HG03064 (cell line): ENCODE measurements at regions not wholly inside any gene's neighbourhood (a gene's known extent, or its start where the extent isn't known, plus 50 kb on each side); places are given as distances from the start of the nearest gene placed in this dataset.

Experiments
- ATAC-seq: cut with Tn5 transposase; IDR thresholded peaks from one replicate; pipeline ENCODE4 v1.9.1; 2021; ENCODE audit warnings: low read depth; ENCODE audit not compliant: unreplicated experiment

DNA sequence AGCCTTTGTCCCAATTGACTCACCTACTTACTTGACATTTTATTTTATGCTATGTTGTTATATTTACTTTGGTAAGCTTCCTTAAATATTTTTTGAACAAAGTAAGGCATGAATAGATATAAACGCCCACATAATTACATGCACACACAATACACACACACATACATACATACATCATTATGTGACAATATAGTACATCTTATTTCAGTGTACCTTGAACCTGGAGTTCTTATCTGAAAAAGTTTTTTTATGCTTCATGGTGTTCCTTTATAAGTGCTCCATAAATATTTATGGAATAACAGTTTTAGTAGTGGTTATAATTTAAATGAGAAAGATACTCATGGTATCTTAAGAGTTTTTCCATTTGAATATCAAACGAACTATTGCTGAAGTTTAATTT lies 102.8 kb upstream of the MTPN start:
- no peak for ATAC-seq

DNA sequence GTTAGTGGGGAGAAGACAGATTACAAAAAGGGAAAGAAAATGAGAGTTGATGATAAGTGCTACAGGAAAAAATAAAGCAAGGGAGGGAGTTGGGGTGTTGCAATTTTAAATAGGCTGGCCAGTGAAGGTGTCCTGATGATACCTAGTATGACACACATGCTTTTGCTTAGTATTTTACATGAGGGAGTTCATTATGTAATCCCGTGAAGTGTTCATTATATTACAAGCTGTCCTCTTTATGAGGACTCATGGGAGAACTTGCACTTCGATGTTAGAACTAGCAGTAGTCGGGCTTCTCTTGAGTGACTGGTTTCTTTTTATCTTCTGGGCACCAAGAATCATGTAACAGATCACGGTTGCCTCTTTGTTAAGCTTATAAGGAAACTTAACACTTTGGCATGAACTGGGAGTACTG lies 102.3 kb upstream of the MTPN start:
- ATAC-seq, result no peak

DNA sequence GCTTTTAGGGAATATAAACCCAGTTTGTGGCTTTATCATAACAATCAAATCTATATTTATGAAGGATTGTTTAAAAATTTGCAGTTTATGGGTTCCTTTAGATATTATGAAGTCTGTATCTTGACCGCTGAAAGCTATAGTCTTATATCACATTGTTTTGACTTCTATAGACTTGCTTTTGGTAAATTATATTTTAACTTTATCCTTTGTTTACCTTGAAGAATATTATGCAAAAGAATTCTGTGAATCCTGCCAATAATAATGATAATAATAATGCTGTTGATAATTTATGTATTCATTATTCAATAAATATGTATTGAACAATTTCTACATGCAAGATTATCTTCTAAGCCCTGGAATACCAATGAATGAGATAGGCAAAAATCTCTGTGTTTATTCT lies 101.9 kb upstream of the MTPN start:
- no peak for ATAC-seq

DNA sequence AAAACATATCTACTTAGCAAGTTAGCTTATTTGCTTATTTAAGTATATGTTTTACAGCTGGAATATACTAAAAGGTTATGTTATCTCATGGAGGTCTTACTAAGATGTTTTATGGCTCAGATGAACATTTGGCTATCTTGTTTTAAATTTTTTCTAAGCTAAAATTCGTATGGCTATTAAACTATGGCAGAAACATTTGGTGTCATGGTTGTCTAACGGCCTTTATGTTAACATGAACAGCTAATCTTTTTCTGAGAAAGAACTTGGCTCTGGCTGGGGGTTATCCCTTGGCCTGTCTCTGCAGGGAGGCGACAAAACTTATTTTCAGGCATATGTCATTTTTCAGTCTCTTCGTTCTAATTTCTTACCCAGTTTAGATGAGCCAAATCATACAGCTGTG lies 101.5 kb upstream of the MTPN start:
- ATAC-seq, result no peak

DNA sequence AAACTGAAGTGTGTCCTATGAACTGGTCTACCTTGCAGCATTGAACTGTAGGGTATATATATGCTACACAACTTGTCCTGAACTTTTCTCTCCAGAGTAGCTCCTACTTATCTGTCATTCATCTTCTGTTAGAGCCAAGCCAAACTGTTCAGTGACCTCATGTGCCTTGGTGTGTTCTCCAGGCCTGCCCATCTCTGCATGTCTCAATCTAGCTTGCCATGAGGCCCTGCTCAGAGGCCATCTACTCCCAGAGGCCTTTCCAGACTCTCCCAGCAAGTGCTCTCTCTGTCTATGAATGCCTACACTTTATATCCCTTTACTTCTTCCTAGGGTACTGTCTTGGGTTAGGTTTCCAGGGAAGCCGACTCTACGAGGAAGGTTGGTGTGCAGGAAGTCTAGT lies 99.8 kb upstream of the MTPN start:
- ATAC-seq, result no peak

DNA sequence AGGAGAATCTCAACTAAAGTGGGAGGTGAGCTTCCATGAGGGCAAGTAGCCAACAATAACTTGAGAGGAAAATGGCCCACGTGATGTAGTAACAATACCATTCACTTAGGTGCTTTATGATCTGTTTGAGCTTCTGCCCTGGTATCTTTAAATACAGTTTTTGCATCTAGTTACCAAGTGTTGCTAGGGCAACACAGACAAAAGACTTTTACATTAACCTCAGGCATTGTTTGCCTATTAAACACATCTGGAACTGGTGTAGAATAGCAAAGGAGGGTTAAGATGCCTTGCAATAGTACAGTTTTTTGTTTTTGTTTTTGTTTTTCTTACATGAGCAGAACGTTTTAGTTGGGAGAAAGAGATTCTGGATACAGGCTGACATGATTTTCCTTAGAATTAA lies 97.7 kb upstream of the MTPN start:
- no peak for ATAC-seq

DNA sequence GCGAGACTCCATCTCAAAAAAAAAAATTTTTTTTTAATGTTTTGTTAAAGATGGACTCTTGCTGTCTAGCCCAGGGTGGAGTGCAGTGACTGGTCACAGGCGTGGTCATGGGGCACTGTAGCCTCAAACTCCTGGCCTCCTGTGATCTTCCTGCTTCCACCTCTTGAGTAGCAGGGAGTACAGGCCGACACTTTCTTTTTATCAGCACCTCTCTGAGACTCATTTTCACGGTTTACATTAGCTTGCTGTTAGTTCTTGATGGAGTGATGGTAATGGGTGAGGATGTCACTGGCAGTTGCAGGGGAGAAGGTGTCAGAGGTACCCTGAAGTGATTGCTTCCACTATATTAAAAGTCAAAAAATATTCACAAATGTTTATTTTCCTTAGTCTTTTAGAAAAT lies 95.3 kb upstream of the MTPN start:
- ATAC-seq, result no peak

DNA sequence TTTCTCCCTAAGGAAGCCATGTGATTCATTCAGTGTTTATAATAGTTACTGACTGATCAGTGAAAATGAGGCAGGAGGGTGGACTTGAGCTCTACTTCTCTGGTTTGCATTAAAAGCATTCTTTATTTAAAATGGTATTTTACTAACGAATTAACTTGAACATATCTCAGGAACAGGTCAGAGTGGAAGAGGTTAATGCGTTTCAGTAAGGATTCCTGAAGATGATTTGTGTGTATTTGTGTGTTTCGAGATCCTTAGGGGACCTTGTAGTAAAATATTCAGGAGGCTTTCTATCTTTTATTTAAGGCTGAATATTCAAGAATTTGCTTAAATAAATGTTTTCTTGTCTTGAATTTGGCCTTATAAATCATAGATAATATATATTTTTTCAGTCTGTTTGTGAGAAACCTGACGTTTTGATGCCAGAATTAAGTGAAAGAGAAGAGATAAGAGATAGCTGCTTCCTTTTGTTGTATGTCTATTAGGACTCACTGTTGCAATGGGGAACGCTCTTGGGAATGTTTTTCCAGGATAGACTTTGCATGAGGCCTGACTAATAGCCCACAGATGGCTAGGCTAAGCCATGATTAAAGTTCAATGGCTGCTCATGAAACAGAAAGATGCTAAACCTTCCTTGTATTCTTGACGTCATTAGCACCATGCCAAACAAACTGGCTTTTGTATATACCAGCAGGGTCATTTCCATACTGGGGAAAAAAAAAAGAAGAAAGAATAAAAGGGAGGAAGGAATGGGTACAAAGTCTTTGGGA lies 93.8 kb upstream of the MTPN start:
- no peak for ATAC-seq

DNA sequence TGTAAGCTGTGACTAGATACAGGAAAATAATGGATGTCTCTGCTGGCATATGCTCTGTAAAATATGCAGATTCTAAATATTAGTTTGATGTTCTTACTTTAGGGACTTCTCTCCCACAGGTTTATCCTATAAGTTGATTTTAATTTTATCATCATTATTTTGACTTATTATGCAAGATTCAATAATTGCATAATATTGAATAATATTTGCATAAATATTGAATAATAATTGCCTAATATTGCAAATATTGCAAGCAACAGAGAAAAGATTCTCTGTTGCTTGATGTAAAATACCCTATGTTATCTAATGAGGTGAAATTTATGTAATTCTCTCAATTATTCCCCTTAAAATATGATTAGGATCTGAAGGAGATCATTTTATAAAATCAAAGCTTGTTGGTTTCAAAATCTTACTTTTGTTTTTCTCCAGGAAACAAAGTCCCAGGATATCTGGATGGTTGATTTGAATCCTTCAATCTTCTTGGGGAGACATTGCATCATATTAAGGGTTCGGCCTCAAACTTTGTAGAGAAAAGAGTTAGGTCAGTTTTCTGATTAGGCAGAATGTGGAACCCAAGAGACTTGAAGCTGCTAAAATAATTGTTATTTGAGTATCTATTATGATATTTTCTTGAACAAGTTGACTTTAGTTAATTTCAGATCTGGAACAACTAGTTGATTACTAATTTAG lies 92.8 kb upstream of the MTPN start:
- no peak for ATAC-seq

DNA sequence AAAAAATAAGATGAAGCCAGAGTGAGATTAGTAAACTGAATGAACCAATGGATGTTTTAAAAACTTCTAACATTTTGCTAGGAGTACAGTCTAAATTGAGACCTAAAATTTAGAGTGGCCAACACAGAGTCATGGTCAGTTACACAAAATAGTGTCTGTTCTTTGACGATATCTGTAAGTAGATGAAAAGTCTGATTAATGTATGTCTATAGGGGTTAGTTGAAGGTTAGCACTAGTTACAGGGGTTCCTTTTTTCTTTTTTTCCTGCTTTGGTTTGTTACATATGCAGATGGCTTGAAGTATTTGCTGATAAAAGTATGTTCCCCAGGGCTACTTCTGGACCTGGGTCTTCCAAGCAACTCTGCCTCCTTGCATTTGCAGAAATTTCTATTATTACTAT lies 90.1 kb upstream of the MTPN start:
- ATAC-seq, result no peak

DNA sequence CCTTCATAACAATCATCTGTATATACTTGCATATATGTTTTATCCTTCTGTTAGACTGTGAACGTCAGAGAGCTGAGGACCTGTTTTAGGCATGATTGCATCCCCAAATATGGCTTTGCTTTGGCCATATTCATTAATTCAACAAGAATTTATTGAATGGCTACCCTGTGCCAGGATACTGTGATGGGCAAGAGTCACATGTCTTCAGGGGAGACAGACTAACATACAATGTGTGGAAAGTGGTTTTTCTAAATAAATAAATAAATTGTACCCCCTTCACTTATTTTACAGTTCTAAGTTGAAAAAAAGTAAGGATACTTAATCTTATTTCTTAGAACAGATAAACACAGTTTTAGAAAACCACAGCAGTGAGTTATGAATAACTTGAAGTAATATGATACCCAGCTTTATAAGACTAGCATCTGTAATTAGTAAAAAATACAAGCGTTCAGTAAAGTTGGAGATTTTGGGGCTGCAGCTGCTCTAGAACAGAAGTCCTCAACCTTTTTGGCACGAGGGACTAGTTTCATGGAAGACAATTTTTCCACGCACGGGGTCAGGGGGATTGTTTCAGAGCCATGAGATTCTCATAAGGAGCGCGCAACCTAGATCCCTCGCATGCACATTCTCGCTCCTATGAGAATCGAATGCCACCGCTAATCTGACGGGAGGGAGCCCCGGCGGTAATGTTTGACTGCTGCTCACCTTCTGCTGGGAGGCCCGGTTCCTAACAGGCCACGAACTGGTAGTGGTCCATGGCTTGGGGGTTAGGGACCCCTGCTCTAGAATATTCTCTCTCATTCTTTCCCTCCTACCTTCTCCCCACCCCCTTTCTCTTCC lies 89.4 kb upstream of the MTPN start:
- ATAC-seq, result no peak

DNA sequence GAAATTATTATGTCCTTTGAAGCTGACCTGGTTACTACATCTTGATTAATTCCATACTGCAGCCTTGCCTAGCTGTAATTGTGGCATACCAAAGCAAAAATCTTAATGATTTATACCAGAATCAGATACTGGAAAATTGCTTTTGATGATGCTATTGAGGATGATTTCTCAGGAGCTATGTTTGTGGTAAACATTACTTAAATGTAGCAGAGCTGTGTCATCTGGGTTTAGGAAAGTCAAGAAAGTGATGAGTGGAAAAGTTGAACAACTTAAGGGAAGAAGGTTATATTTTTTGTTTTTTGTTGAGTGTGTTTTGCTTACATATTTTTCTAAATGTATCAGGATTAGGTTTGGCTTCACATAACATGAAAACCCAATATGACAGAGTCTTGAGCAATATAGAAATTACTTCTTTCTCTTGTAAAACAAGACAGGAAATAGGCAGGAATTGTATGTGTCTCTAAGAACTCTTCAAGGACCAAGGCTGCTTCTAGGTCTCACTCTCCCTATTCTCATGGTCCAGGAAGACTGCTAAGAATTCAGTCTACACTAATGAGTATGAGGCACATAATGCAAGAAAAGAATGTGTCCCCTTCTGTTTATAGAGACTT lies 87.6 kb upstream of the MTPN start:
- ATAC-seq, result no peak

DNA sequence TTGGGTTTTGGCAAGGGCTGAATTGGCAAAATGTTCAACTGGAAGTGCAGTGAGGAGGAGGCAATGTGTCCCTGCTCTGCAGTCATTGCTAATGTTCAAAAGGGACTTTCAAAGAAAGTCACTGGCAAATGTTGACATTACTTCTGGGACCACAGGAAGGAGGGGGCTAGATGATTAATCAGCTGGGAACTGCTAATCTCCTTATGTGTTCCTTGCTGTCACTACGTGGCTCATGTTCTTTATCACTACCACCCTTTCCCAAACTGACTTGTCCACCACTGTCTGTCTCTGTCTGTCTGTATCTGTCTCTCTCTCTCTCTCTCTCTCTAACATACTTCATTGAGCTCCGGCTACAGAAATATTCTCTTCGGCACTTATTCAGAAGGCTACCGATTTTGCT lies 86.9 kb upstream of the MTPN start:
- ATAC-seq, result no peak

DNA sequence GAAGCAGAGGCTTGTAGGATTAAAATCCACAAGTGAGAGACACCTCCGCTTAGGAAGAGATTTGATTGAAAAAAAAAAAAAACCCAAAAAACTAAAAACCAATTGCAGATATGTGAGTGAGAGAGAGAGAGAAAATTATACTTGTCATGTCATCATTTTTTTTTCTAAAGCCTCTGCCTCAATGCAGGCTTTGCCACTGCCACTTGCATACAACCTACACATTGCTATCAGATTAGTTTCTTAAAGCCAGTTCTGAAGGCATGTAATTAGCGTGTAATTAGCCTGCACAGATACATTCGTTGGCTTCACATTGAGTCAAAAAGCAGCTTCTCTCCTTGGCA lies 86.1 kb upstream of the MTPN start:
- ATAC-seq, result no peak

DNA sequence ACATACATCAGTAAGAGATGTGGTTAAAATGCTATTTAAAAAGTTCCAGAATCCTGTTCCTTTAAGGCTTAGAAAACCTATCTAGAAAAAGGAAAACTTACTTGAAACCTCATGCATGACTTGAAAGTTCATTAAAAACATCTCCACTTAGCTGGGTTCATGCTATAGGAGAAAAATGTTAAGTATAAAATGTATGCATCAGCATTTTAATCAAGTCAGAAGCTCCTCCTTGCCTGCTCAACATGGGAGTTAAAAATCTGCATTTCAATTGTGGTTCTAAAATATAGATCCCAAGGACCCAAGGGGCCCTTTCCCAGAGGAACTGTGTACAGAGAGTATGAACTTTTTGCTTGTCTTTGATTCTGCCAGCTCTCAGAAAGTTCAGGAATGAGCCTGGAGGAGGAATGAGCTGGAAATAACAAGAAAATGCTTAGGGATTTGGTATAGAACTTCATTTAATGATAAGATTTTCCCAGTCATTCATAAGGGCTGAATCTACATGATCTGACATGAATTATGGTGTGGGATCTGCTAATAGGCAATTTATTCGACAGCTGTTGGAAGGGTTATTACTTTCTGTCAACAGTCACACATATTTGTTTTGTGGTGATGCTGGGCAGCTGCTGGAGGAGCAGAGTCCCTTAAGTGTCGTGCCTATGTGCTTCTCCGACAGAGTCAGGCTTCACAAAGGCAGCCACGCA lies 85.6 kb upstream of the MTPN start:
- no peak for ATAC-seq

DNA sequence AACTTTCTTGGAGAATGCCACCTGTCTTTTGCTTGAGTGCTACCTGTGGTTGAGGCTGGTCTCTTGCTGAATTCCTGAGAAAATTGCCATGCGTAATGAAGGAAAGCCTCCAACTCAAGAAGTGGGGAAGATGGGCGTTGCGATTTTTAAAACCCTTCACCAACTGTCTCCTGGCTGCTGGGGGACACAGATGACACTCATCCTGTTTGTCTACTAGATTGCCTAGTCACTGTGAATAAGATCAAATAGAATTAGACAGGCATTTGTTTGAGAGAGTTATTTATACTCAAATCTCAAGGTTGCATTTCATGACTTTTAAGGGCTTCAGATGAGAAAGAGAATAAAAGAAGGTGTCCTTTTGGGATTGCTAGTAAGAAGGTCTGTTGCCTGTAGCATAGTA lies 84.3 kb upstream of the MTPN start:
- ATAC-seq, result no peak

DNA sequence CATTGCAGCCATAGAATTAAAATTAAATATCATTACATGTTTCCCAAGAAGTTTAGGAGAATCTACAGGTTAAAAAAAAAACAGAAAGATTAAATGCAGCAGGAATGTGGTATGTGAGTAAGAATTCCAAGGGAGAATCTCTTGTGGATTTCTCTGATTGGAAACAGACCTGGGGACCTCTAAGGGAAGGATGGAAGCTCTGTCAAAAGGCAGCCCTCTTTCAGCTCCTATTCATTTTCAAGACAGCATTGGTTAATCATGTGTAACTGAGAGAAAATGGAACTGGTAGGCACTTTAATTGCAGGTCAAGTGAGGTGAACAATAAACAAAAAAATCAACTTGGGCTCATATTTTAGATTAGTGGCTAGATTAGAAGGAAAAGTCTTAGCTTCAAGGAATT lies 81.4 kb upstream of the MTPN start:
- no peak for ATAC-seq

DNA sequence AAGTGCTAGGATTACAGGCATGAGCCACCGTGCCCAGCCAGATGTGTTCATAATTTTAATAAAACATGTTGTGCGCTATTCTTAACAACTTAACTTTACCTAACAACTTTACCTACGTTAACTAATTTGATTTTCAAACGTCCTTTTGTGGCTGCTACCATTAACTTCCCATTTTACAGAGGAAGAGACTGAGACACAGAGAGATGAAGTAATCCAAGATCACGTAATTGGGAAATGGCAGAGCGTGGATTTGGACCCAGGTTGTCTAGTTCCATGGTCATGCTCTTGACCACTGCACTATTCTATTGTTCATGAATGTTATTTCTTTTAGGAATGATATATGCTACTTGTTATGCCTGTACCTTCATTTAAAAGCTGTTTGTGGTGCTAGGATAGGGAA lies 80.3 kb upstream of the MTPN start:
- ATAC-seq, result no peak

DNA sequence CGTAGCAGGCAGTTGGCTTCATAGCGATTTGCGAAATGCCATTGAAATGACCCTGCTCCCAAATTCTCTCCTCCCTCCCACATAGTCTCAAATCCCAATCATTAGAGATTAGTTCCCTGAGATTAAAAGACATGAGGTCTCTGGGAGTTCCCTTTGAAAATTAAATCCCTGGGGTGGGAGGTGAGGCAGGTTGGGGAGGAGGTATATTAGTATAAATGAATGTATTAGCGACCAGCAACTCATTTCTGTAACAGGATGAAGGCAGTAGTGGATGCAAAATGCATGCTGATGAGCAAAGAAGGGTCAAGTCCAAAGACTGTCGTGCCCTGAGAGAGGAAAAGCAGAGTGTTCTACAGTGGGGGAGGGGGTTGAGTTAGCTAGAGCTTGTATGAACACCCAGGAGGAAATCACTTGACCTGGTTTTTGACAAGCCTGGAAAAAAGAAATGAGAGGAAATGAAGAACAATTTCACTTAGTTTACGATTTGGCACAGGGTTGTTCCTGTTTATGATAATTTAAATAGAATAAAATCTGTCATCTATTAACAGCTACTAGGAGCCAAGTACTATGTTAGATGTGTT lies 79.6 kb upstream of the MTPN start:
- ATAC-seq, result no peak

DNA sequence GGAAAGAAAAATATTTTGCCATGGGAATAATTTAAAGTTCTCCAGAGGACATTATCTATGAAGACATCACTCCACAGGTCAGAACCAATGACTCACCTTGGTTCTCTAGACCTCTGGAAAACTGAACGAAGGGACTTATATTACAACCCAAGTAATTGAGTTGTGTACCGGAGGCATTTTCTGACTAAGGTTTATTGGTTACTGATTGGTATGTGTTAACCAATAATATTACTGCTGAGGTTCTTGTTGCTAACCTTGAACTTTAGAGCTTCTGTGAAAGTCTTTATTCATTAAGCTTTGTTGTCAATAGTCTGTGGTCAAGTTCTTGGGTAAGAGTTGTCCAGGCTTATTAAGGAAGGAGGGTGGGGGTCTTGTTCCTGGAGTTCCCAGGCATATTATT lies 78.1 kb upstream of the MTPN start:
- ATAC-seq, result no peak
